DND-41 (cell line): ENCODE measurements at regions not wholly inside any gene's neighbourhood (a gene's known extent, or its start where the extent isn't known, plus 50 kb on each side); places are given as distances from the start of the nearest gene placed in this dataset.

ENCODE experiments used
- ATAC-seq: fragments of 200-7000 bp; cut with Tn5 transposase; 3 replicates; pipeline ENCODE4 v1.9.1; 2021; ENCODE audit warnings: low read depth; ENCODE audit not compliant: insufficient read depth
- DNase-seq: peaks from one replicate; pipeline ENCODE4 v3.0.0-alpha.2; 2020
- H2AFZ ChIP-seq: 2 replicates; pipeline ENCODE4 v1.6.0; 2012; ENCODE audit warnings: low read depth, low read length
- H3K27ac ChIP-seq: 2 replicates; pipeline ENCODE4 v1.5.1; 2012; ENCODE audit warnings: low read length, inconsistent platforms
- H3K27me3 ChIP-seq: fragments of 200-600 bp; sonication (generic); 2 replicates; pipeline ENCODE4 v1.6.0; 2012; ENCODE audit warnings: low read length, mild to moderate bottlenecking, inconsistent platforms; ENCODE audit not compliant: insufficient read depth, poor library complexity
- H3K36me3 ChIP-seq: 2 replicates; pipeline ENCODE4 v1.5.1; 2012; ENCODE audit warnings: low read length, inconsistent platforms; ENCODE audit not compliant: insufficient read depth
- H3K4me1 ChIP-seq: 2 replicates; pipeline ENCODE4 v1.5.1; 2012; ENCODE audit warnings: mild to moderate bottlenecking, low read length; ENCODE audit not compliant: insufficient read depth
- H3K4me2 ChIP-seq: 2 replicates; pipeline ENCODE4 v1.6.0; 2012; ENCODE audit warnings: mild to moderate bottlenecking, moderate library complexity, low read length, inconsistent platforms; ENCODE audit not compliant: insufficient read depth
- H3K4me3 ChIP-seq, 2 experiments: fragments of 200-600 bp in 1 of 2; shearing (Covaris generic) in 1 of 2; 2 replicates each; pipeline ENCODE4 v1.5.1; 2012 to 2016; ENCODE audit warnings: inconsistent platforms in 2 of 2, low read length in 2 of 2, mild to moderate bottlenecking in 2 of 2, low read depth in 1 of 2, moderate library complexity in 1 of 2
- H3K79me2 ChIP-seq: 2 replicates; pipeline ENCODE4 v1.6.0; 2012; ENCODE audit warnings: low read length, inconsistent platforms; ENCODE audit not compliant: insufficient read depth
- H3K9ac ChIP-seq: 2 replicates; pipeline ENCODE4 v1.6.0; 2012; ENCODE audit warnings: low read depth, mild to moderate bottlenecking, inconsistent platforms, low read length, moderate library complexity
- H3K9me3 ChIP-seq: 2 replicates; pipeline ENCODE4 v1.5.1; 2012; ENCODE audit warnings: low read length, moderate library complexity, mild to moderate bottlenecking, inconsistent platforms; ENCODE audit not compliant: insufficient read depth, severe bottlenecking
- H4K20me1 ChIP-seq: 2 replicates; pipeline ENCODE4 v1.6.0; 2012; ENCODE audit warnings: low read length; ENCODE audit not compliant: insufficient read depth
- EZH2 ChIP-seq: IDR thresholded peaks from 3 replicates; pipeline ENCODE4 v1.6.1; 2012; ENCODE audit warnings: borderline replicate concordance, low read depth, mild to moderate bottlenecking, moderate library complexity, low read length, inconsistent platforms; ENCODE audit not compliant: severe bottlenecking
- TF ChIP-seq, protein P1 (sequence below): IDR thresholded peaks from 2 replicates; pipeline ENCODE4 v1.5.1; 2012; ENCODE audit warnings: borderline replicate concordance, low read length, moderate library complexity, mild to moderate bottlenecking; ENCODE audit not compliant: poor library complexity, severe bottlenecking; ENCODE audit errors: extremely low read depth

DNA sequence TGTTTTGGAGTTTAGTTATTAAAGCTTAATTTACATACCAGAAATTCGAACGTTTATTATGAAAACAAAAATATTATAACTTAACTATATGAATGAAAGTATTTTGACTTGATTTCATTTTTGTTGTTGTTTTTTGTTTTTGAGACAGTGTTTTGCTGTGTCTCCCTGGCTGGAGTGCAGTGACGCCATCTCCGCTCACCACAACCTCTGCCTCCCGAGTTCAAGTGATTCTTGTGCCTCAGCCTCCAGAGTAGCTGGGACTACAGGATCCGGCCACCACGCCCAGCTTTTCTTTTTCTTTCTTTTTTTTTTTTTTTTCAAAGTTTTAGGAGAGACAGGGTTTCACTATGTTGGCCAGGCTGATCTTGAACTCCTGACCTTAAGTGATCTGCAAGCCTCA is 392.6 kb downstream of the PCDH17 start:
- Histone ChIP-seq H3K9me3 (no peaks in the 10 kb centered on the region), H2AFZ (no peak overlapping the region), H3K27ac (no peak overlapping the region), H3K36me3 (no peaks in the 10 kb centered on the region), H3K4me1 (no peaks in the 10 kb centered on the region), H3K79me2 (no peaks in the 10 kb centered on the region), H3K4me3 (no peak overlapping the region), H4K20me1 (no peaks in the 10 kb centered on the region), H3K9ac (no peak overlapping the region), H3K4me2 (no peak overlapping the region), H3K27me3 (no peaks in the 10 kb centered on the region)
- DNase-seq, result no peak
- ATAC-seq, result no peak
- TF ChIP-seq, protein P1, sequence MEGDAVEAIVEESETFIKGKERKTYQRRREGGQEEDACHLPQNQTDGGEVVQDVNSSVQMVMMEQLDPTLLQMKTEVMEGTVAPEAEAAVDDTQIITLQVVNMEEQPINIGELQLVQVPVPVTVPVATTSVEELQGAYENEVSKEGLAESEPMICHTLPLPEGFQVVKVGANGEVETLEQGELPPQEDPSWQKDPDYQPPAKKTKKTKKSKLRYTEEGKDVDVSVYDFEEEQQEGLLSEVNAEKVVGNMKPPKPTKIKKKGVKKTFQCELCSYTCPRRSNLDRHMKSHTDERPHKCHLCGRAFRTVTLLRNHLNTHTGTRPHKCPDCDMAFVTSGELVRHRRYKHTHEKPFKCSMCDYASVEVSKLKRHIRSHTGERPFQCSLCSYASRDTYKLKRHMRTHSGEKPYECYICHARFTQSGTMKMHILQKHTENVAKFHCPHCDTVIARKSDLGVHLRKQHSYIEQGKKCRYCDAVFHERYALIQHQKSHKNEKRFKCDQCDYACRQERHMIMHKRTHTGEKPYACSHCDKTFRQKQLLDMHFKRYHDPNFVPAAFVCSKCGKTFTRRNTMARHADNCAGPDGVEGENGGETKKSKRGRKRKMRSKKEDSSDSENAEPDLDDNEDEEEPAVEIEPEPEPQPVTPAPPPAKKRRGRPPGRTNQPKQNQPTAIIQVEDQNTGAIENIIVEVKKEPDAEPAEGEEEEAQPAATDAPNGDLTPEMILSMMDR, result no peak
- no peak for TF ChIP-seq EZH2

DNA sequence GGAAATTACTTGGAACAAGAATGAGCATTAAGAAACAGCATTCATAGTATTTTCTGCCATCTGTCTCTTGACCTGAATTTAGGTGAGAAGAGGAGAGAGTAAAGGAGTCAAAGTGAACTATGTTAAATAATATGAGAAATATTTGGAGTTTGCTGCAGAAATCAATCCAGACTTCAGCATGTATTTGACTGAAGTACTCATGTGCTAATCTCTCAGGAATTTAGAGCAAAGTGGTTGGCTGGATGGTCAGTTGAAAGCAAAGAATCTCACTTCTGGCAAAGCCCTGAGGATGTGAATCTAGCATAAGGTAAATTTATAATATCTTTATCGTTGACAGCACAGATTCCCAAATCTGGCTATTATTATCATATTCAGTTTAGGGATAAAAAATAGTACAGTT is 394.3 kb downstream of the PCDH17 start:
- TF ChIP-seq, protein P1, result no peak
- no peak for TF ChIP-seq EZH2
- DNase-seq, result no peak
- ATAC-seq, result no peak

DNA sequence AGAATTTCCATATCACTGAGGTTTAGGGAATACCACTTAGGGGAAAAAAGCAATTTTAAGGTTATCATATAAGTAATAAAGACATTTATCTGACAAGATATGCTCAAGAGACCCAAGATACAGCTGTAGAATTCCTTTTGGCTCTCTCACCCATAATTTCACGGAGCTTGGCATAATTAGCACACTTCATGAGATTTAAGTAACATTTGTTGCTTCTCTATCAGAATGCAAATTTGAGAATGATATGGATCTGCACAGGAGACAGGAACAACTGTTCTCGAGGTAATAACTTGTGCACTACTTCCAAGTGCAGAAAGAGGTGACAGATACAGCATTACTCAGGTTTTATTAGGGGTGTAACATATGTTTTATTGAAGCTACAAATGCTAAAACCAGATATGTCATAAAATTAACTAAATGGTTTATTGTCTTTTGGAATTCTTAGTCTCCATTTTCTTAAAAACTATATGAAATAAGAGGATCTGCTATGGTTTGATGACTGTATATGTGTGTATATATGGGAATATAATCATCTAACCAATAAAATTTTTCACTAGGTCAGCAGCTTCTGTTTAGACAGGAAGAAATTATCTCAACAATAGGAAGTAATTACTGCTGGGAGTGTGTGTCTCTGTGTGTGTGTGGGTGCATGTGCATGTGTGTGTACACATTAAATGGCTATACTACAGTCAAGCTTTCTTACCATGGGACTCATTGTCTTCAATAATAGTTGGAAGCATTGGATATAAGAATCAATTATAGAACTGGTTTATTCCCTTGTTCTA is 401.3 kb downstream of the PCDH17 start:
- Histone ChIP-seq H3K4me1 (no peaks in the 10 kb centered on the region), H3K27me3 (no peaks in the 10 kb centered on the region), H3K36me3 (no peaks in the 10 kb centered on the region), H4K20me1 (no peaks in the 10 kb centered on the region), H3K9ac (no peak overlapping the region), H3K4me3 (no peak overlapping the region), H3K79me2 (no peaks in the 10 kb centered on the region), H3K27ac (no peak overlapping the region), H2AFZ (no peak overlapping the region), H3K4me2 (no peak overlapping the region), H3K9me3 (no peaks in the 10 kb centered on the region)
- ATAC-seq, result no peak
- no peak for DNase-seq
- TF ChIP-seq, protein P1, result no peak
- no peak for TF ChIP-seq EZH2

More for the DNA sequence above, 394.3 kb downstream of the PCDH17 start:
- Histone ChIP-seq H3K4me1 (no peaks in the 10 kb centered on the region), H4K20me1 (no peaks in the 10 kb centered on the region), H3K79me2 (no peaks in the 10 kb centered on the region), H2AFZ (no peak overlapping the region), H3K36me3 (no peaks in the 10 kb centered on the region), H3K9me3 (no peaks in the 10 kb centered on the region), H3K27me3 (no peaks in the 10 kb centered on the region), H3K27ac (no peak overlapping the region), H3K4me2 (no peak overlapping the region), H3K9ac (no peak overlapping the region), H3K4me3 (no peak overlapping the region)
